K562 (cell line): ENCODE measurements at regions not wholly inside any gene's neighbourhood (a gene's known extent, or its start where the extent isn't known, plus 50 kb on each side); places are given as distances from the start of the nearest gene placed in this dataset.

Experiments used
- ATAC-seq: fragments of 200-7000 bp; cut with Tn5 transposase; 3 replicates; pipeline ENCODE4 v1.9.1; 2020; ENCODE audit warnings: moderate library complexity
- BruUV-seq: library from RNA; stranded (reverse); fragments of 400-500 nt; replicated peaks from 2 replicates; lab custom pipeline; 2021; lab: Mats Ljungman, UMichigan
- CTCF ChIA-PET: fragments of 300-600 bp; formaldehyde crosslinking; extraction: SDS; loops from one replicate; lab custom pipeline; 2021; ENCODE audit warnings: low intra/inter-chr PET ratio; lab: Yijun Ruan, JAX
- POLR2A ChIA-PET: fragments of 300-600, 350-650 bp; sonication (Branson Sonifier 250); formaldehyde crosslinking; extraction: SDS; loops from one replicate; lab custom pipeline; 2021; ENCODE audit warnings: antibody characterized with exemption, inconsistent platforms; lab: Yijun Ruan, JAX
- DNase-seq, 4 experiments: peaks; one replicate each; pipeline versions ENCODE4 v3.0.0 to v3.0.0-alpha.2; 2011 to 2018; ENCODE audit warnings: low spot score in 3 of 4, mixed read lengths in 3 of 4; ENCODE audit errors: extremely low read depth in 1 of 4
- FAIRE-seq: peaks from 2 replicates; lab custom pipeline; 2011; peaks lifted over from hg19 to GRCh38; lab: Jason Lieb, UNC
- H2AFZ ChIP-seq: 2 replicates; pipeline ENCODE4 v1.6.0; 2011; ENCODE audit warnings: low read depth, low read length, control low read depth, inconsistent platforms
- H3K27ac ChIP-seq: fragments of 200-600 bp; 3 replicates; pipeline ENCODE4 v1.8.0; 2011; ENCODE audit warnings: low read depth, mild to moderate bottlenecking, control low read depth, inconsistent platforms, low read length, moderate library complexity, mixed read lengths; ENCODE audit errors: extremely low read depth
- H3K27me3 ChIP-seq, 2 experiments: fragments of 300-600 bp in 1 of 2; 2 replicates in 1 of 2; 3 replicates in 1 of 2; pipeline versions ENCODE4 v1.6.0 to v1.8.0; 2011; ENCODE audit warnings: inconsistent platforms in 2 of 2, low read length in 2 of 2, mild to moderate bottlenecking in 1 of 2, mixed read lengths in 1 of 2, moderate library complexity in 1 of 2; ENCODE audit not compliant: control insufficient read depth in 2 of 2, insufficient read depth in 2 of 2
- H3K36me3 ChIP-seq: fragments of 300-600 bp; 3 replicates; pipeline ENCODE4 v1.8.0; 2011; ENCODE audit warnings: mild to moderate bottlenecking, low read length, inconsistent platforms; ENCODE audit not compliant: control insufficient read depth, insufficient read depth
- H3K4me1 ChIP-seq, 2 experiments: fragments of 200-600 bp in 1 of 2; replicated peaks in 1 of 2; 2 replicates in 1 of 2; 3 replicates in 1 of 2; pipeline versions ENCODE4 v1.5.1 to v1.8.0; 2011; ENCODE audit warnings: inconsistent platforms in 2 of 2, low read length in 2 of 2, mild to moderate bottlenecking in 1 of 2, mixed read lengths in 1 of 2, moderate library complexity in 1 of 2; ENCODE audit not compliant: control insufficient read depth in 2 of 2, insufficient read depth in 2 of 2
- H3K4me2 ChIP-seq: 2 replicates; pipeline ENCODE4 v1.6.1; 2011; ENCODE audit warnings: low read length, control low read depth, inconsistent platforms, mixed read lengths; ENCODE audit not compliant: insufficient read depth
- H3K4me3 ChIP-seq: fragments of 200-600 bp; sonication (generic), shearing (Covaris generic); 2 replicates; pipeline ENCODE4 v1.5.1; 2016; ENCODE audit warnings: control low read depth, inconsistent platforms
- H3K79me2 ChIP-seq: fragments of 200-600 bp; 3 replicates; pipeline ENCODE4 v1.8.0; 2011; ENCODE audit warnings: low read length, inconsistent platforms; ENCODE audit not compliant: control insufficient read depth, insufficient read depth
- H3K9ac ChIP-seq, 2 experiments: 2 replicates each; pipeline versions ENCODE4 v1.6.0 to v1.6.1; 2011; ENCODE audit warnings: low read depth in 2 of 2, low read length in 2 of 2, control low read depth in 1 of 2, inconsistent platforms in 1 of 2, mild to moderate bottlenecking in 1 of 2, mixed read lengths in 1 of 2; ENCODE audit not compliant: insufficient read depth in 1 of 2
- H3K9me1 ChIP-seq: one replicate; pipeline ENCODE4 v1.6.0; 2011; ENCODE audit warnings: inconsistent platforms, mild to moderate bottlenecking, low read length, moderate library complexity; ENCODE audit not compliant: control insufficient read depth, insufficient read depth
- H3K9me3 ChIP-seq: replicated peaks from 2 replicates; pipeline ENCODE4 v1.5.1; 2011; ENCODE audit warnings: low read depth, low read length, inconsistent platforms; ENCODE audit not compliant: control insufficient read depth, insufficient read depth
- H4K20me1 ChIP-seq: replicated peaks from 2 replicates; pipeline ENCODE4 v1.6.1; 2011; ENCODE audit warnings: low read length, inconsistent platforms, mixed read lengths; ENCODE audit not compliant: control insufficient read depth, insufficient read depth
- MEF2D ChIP-seq: conservative IDR thresholded peaks from 2 replicates; pipeline ENCODE4 v1.6.1; 2016; ENCODE audit warnings: low read depth, missing genetic modification characterization, missing compliant biosample characterization
- PHTF2 ChIP-seq: fragments of 250-450 bp; sonication (Bioruptor Pico); IDR thresholded peaks from 2 replicates; pipeline ENCODE4 v1.5.0; 2021; ENCODE audit warnings: mild to moderate bottlenecking
- RBM22 ChIP-seq: fragments of 200-400 bp; formaldehyde crosslinking; IDR thresholded peaks from 2 replicates; pipeline ENCODE4 v1.6.1; 2018; ENCODE audit warnings: low read length, low read depth; ENCODE audit not compliant: poor library complexity, severe bottlenecking
- TAF7 ChIP-seq: fragments of 450-650 bp; IDR thresholded peaks from 2 replicates; pipeline ENCODE4 v1.6.1; 2016; ENCODE audit warnings: missing genetic modification characterization, missing compliant biosample characterization
- ZNF174 ChIP-seq: fragments of 250-450 bp; sonication (Bioruptor Pico); IDR thresholded peaks from 2 replicates; pipeline ENCODE4 v1.4.0; 2020; ENCODE audit warnings: mild to moderate bottlenecking
- ZNF316 ChIP-seq: fragments of 450-650 bp; IDR thresholded peaks from 2 replicates; pipeline ENCODE4 v1.6.1; 2016
- WGBS: fragments of 100-300 bp; shearing (Covaris generic); methylation state at CpG from one replicate; pipeline ENCODE4 v1.1.6; 2016; ENCODE audit warnings: low coverage, mixed read lengths; ENCODE audit not compliant: insufficient coverage; ENCODE audit errors: missing lambda C conversion rate; 5-methylcytosine and 5-hydroxymethylcytosine counted together
- in situ Hi-C: fragments of 300-500 bp; cut with MboI; formaldehyde crosslinking; loops from 4 replicates; pipeline ENCODE4 v1.15.0; 2018; ENCODE audit warnings: inconsistent platforms, mixed read lengths
- intact Hi-C: fragments of 100-400 bp; cut with micrococcal nuclease; formaldehyde crosslinking; loops from 2 replicates; pipeline ENCODE4 v1.14.2; 2022
- TF ChIP-seq, protein P1 (sequence below): fragments of 450-650 bp; formaldehyde crosslinking; IDR thresholded peaks from 2 replicates; pipeline ENCODE4 v1.4.0; 2022; ENCODE audit warnings: mild to moderate bottlenecking, moderate library complexity
- TF ChIP-seq, protein P2 (sequence below): fragments of 250-450 bp; sonication (Bioruptor Pico); IDR thresholded peaks from 2 replicates; pipeline ENCODE4 v1.4.0; 2020; ENCODE audit warnings: mild to moderate bottlenecking, moderate library complexity

GRCh38 chr20:16944745-16945144 is 196.6 kb downstream of the OTOR start:
- Histone ChIP-seq H3K9ac (no peak overlapping the region), H3K27ac (no peak overlapping the region), H3K4me2 (no peak overlapping the region), H3K36me3 (no peaks in the 10 kb centered on the region), H3K9me3 (no peaks in the 10 kb centered on the region; the same call in 1 of the 2 replicates), H3K4me3 (no peak overlapping the region), H3K4me1 (no peaks in the 10 kb centered on the region), H3K9me1 (no peaks in the 10 kb centered on the region), H2AFZ (no peak overlapping the region), H4K20me1 (no peaks in the 10 kb centered on the region), H3K27me3 (no peaks in the 10 kb centered on the region), H3K79me2 (no peaks in the 10 kb centered on the region)
- in situ Hi-C loops, result no loop called here
- CTCF ChIA-PET, result no interaction called here
- ATAC-seq (no peak), FAIRE-seq (no peak), DNase-seq (no peak)
- 0% methylated on average over 2 of the region's 2 CpGs for WGBS
- POLR2A ChIA-PET, result no interaction called here
- BruUV-seq, result no TSS peak
- intact Hi-C loops, result no loop called here
- TF ChIP-seq TAF7 (tag) (no peak), ZNF174 (CRISPR knock-in tag) (no peak), MEF2D (tag) (no peak), PHTF2 (CRISPR knock-in tag) (no peak), ZNF316 (no peak), RBM22 (no peak)
- TF ChIP-seq, protein P1, sequence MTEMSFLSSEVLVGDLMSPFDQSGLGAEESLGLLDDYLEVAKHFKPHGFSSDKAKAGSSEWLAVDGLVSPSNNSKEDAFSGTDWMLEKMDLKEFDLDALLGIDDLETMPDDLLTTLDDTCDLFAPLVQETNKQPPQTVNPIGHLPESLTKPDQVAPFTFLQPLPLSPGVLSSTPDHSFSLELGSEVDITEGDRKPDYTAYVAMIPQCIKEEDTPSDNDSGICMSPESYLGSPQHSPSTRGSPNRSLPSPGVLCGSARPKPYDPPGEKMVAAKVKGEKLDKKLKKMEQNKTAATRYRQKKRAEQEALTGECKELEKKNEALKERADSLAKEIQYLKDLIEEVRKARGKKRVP (CRISPR knock-in tag), result no peak
- TF ChIP-seq, protein P2, sequence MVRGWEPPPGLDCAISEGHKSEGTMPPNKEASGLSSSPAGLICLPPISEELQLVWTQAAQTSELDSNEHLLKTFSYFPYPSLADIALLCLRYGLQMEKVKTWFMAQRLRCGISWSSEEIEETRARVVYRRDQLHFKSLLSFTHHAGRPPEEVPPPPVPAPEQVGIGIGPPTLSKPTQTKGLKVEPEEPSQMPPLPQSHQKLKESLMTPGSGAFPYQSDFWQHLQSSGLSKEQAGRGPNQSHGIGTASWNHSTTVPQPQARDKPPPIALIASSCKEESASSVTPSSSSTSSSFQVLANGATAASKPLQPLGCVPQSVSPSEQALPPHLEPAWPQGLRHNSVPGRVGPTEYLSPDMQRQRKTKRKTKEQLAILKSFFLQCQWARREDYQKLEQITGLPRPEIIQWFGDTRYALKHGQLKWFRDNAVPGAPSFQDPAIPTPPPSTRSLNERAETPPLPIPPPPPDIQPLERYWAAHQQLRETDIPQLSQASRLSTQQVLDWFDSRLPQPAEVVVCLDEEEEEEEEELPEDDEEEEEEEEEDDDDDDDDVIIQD (CRISPR knock-in tag), result no peak
- TF ChIP-seq, all 486 proteins: peak for 0
